DOHH2 (cell line): ENCODE measurements at regions not wholly inside any gene's neighbourhood (a gene's known extent, or its start where the extent isn't known, plus 50 kb on each side); places are given as distances from the start of the nearest gene placed in this dataset.

Experiments used
- H3F3A ChIP-seq: fragments of 200-600 bp; sonication (generic), shearing (Covaris generic); 2 replicates; pipeline ENCODE4 v1.6.0; 2016; ENCODE audit warnings: antibody characterized with exemption, mild to moderate bottlenecking; ENCODE audit not compliant: control insufficient read depth, insufficient read depth
- H3K27ac ChIP-seq: fragments of 200-600 bp; sonication (generic); 2 replicates; pipeline ENCODE4 v1.5.1; 2014; ENCODE audit warnings: low read depth, mild to moderate bottlenecking, low read length, moderate library complexity
- H3K27me3 ChIP-seq: fragments of 200-600 bp; sonication (generic); 2 replicates; pipeline ENCODE4 v1.6.1; 2014; ENCODE audit warnings: mild to moderate bottlenecking, low read length, mixed read lengths; ENCODE audit not compliant: control insufficient read depth
- H3K36me3 ChIP-seq: fragments of 200-600 bp; sonication (generic); 2 replicates; pipeline ENCODE4 v1.6.1; 2014; ENCODE audit warnings: mild to moderate bottlenecking, low read length, moderate library complexity, mixed read lengths; ENCODE audit not compliant: control insufficient read depth
- H3K4me1 ChIP-seq: fragments of 200-600 bp; sonication (generic); 2 replicates; pipeline ENCODE4 v1.6.1; 2014; ENCODE audit warnings: mild to moderate bottlenecking, low read length, mixed read lengths; ENCODE audit not compliant: control insufficient read depth
- H3K4me2 ChIP-seq: fragments of 200-600 bp; sonication (generic); 2 replicates; pipeline ENCODE4 v1.6.0; 2014; ENCODE audit warnings: mild to moderate bottlenecking, low read length, moderate library complexity
- H3K4me3 ChIP-seq: fragments of 200-600 bp; sonication (generic); 2 replicates; pipeline ENCODE4 v1.5.1; 2014; ENCODE audit warnings: mild to moderate bottlenecking, low read length, mixed read lengths
- H3K79me2 ChIP-seq: fragments of 200-600 bp; sonication (generic); 2 replicates; pipeline ENCODE4 v1.6.1; 2014; ENCODE audit warnings: mild to moderate bottlenecking, low read length, mixed read lengths; ENCODE audit not compliant: control insufficient read depth
- H3K9me2 ChIP-seq: fragments of 200-600 bp; sonication (generic); replicated peaks from 2 replicates; pipeline ENCODE4 v1.6.1; 2014; ENCODE audit warnings: mild to moderate bottlenecking, low read length, mixed read lengths; ENCODE audit not compliant: control insufficient read depth
- H3K9me3 ChIP-seq: fragments of 200-600 bp; sonication (generic); 2 replicates; pipeline ENCODE4 v1.6.1; 2014; ENCODE audit warnings: antibody characterized with exemption, low read length, mixed read lengths; ENCODE audit not compliant: control insufficient read depth, insufficient read depth
- H4K20me1 ChIP-seq: fragments of 200-600 bp; sonication (generic); 2 replicates; pipeline ENCODE4 v1.6.0; 2014; ENCODE audit warnings: low read depth, mild to moderate bottlenecking, antibody characterized with exemption, low read length, moderate library complexity; ENCODE audit not compliant: control insufficient read depth, insufficient read depth
- EZH2phosphoT487 ChIP-seq: fragments of 200-600 bp; sonication (generic); IDR thresholded peaks from 2 replicates; pipeline ENCODE4 v1.6.1; 2017; ENCODE audit warnings: borderline replicate concordance, mild to moderate bottlenecking, antibody characterized with exemption, low read length, moderate library complexity, mixed read lengths
- TF ChIP-seq, protein P1 (sequence below): fragments of 200-600 bp; sonication (generic); IDR thresholded peaks from one replicate; pipeline ENCODE4 v1.5.1; 2014; ENCODE audit warnings: antibody characterized with exemption, mild to moderate bottlenecking, low read depth, low read length; ENCODE audit not compliant: poor library complexity, severe bottlenecking

DNA sequence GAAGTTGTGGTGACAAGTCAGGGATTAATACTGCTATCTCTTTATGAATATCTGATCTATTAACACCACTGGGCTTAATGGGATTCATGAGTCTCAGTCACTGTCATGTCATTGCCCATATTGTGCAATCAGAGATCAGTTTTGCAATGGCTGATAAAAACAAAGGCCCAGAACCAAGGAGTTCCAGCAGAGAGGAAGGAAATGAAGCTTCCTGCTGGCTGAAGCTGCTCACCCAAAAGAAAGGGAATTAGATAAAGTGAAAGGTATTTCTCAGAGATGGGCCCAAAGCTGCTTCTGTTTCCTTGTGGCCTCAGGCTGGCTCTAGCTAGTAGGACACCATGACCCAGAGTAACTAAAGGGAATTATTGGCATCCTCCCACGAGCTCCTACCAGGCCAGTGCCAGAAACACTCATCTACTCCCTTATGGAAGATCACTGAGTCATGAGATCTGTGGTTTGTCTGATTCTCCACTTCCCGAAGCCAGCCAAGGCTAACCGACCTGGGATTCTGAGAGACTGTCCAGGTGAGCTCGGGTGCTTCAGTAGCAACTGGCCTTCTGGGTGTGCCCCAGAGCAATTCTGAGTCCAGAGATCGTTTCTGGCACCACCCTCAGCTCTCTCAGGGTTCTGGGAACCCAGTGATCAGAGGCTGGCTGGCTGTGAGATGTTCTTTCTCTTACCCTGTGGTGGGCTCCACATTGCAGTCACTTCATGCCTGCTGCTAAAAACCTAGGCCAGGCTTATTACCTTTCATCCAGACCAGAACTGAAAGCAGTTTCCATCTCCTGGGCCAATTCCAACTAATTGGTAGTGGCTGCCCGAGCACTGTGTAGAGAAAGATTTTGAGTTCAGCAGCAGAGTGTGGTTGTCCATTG is 129.5 kb upstream of the PELI1 start:
- no peak for TF ChIP-seq EZH2phosphoT487
- TF ChIP-seq, protein P1, sequence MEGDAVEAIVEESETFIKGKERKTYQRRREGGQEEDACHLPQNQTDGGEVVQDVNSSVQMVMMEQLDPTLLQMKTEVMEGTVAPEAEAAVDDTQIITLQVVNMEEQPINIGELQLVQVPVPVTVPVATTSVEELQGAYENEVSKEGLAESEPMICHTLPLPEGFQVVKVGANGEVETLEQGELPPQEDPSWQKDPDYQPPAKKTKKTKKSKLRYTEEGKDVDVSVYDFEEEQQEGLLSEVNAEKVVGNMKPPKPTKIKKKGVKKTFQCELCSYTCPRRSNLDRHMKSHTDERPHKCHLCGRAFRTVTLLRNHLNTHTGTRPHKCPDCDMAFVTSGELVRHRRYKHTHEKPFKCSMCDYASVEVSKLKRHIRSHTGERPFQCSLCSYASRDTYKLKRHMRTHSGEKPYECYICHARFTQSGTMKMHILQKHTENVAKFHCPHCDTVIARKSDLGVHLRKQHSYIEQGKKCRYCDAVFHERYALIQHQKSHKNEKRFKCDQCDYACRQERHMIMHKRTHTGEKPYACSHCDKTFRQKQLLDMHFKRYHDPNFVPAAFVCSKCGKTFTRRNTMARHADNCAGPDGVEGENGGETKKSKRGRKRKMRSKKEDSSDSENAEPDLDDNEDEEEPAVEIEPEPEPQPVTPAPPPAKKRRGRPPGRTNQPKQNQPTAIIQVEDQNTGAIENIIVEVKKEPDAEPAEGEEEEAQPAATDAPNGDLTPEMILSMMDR: no peak
- no peaks in the 10 kb centered on the region for H3K9me3 ChIP-seq
- H3K4me2 ChIP-seq: no peak overlapping the region
- H3F3A ChIP-seq: no peaks in the 10 kb centered on the region
- H3K27me3 ChIP-seq: no peaks in the 10 kb centered on the region
- no peak overlapping the region for H3K27ac ChIP-seq
- peaks cover 20% of the 10 kb centered on the region for H3K4me1 ChIP-seq
- H3K4me3 ChIP-seq: no peak overlapping the region
- H3K79me2 ChIP-seq: no peaks in the 10 kb centered on the region
- H3K36me3 ChIP-seq: no peaks in the 10 kb centered on the region
- no peaks in the 10 kb centered on the region for H4K20me1 ChIP-seq
- H3K9me2 ChIP-seq: no peaks in the 10 kb centered on the region

DNA sequence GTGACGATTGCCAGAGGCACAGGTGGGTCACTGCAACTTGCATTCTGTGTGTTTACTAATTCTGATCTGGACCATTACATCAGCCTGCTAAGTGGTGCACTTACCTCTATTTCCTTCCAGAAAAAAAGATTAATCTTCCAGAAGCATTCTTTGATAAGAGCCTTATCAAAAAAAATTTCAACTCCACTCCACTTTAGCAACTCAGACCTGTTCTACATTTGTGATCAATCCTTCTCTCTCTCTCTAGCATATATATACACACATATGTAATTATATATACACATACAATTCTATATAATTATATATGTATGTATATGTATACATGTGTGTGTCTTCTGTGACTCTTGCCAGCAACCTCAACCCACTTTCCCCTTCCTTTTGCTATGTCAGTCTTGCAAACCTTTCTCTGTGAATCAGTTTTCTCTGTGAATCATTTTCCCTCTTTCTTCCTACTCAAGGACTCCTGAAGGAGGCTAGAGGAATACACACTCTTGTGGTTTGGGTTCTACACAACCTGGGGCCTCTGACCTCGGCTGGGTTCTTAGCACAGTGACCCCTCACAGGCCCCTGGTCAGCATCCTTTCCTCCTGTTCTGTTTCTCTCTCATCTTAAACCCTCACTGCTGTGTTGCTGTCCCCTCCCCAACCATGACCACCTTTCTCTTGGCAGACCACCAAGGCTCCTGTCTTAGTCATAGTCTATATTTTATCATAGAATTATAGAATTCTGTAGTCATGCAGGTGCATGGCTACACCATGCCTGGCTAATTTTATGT is 130.4 kb upstream of the PELI1 start:
- no peak overlapping the region for H3K4me2 ChIP-seq
- H3K79me2 ChIP-seq: no peaks in the 10 kb centered on the region
- no peaks in the 10 kb centered on the region for H3K27me3 ChIP-seq
- no peaks in the 10 kb centered on the region for H3F3A ChIP-seq
- peaks cover 20% of the 10 kb centered on the region for H3K4me1 ChIP-seq
- no peaks in the 10 kb centered on the region for H3K9me3 ChIP-seq
- no peak overlapping the region for H3K27ac ChIP-seq
- no peaks in the 10 kb centered on the region for H4K20me1 ChIP-seq
- no peaks in the 10 kb centered on the region for H3K36me3 ChIP-seq
- H3K9me2 ChIP-seq: no peaks in the 10 kb centered on the region
- H3K4me3 ChIP-seq: no peak overlapping the region
- TF ChIP-seq EZH2phosphoT487: no peak
- TF ChIP-seq, protein P1: no peak

DNA sequence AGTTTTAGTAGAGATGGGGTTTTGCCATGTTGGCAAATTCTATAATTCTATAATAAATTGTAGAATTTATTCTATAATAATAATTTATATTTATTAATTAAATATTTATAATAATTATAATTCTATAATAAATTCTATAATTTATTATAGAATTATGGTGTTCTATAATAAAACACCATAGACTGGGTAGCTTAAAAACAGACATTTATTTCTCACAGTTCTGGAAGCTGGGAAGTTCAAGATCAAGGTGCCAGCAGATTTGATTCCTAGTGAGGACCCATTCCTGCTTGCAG is 130.9 kb upstream of the PELI1 start:
- Histone ChIP-seq H3K4me1 (peaks cover 20% of the 10 kb centered on the region), H3K36me3 (no peaks in the 10 kb centered on the region), H3F3A (no peaks in the 10 kb centered on the region), H3K9me2 (no peaks in the 10 kb centered on the region), H3K27ac (no peak overlapping the region), H3K4me3 (no peak overlapping the region), H3K79me2 (no peaks in the 10 kb centered on the region), H3K27me3 (no peaks in the 10 kb centered on the region), H4K20me1 (no peaks in the 10 kb centered on the region), H3K9me3 (no peaks in the 10 kb centered on the region), H3K4me2 (no peak overlapping the region)
- TF ChIP-seq, protein P1: no peak
- TF ChIP-seq EZH2phosphoT487: no peak
